GM12865 (cell line): ENCODE measurements at regions not wholly inside any gene's neighbourhood (a gene's known extent, or its start where the extent isn't known, plus 50 kb on each side); places are given as distances from the start of the nearest gene placed in this dataset.

ENCODE experiments used
- DNase-seq: peaks from one replicate; pipeline ENCODE4 v3.0.0; 2010; ENCODE audit warnings: low read depth
- H3K4me3 ChIP-seq: 2 replicates; pipeline ENCODE4 v1.5.1; 2011; ENCODE audit warnings: mild to moderate bottlenecking, low read depth, low read length, control low read depth
- TF ChIP-seq, protein P1 (sequence below): IDR thresholded peaks from 2 replicates; pipeline ENCODE4 v1.5.1; 2011; ENCODE audit warnings: low read length, control low read depth, low read depth, inconsistent platforms; ENCODE audit not compliant: insufficient read depth; ENCODE audit errors: missing control alignments

DNA sequence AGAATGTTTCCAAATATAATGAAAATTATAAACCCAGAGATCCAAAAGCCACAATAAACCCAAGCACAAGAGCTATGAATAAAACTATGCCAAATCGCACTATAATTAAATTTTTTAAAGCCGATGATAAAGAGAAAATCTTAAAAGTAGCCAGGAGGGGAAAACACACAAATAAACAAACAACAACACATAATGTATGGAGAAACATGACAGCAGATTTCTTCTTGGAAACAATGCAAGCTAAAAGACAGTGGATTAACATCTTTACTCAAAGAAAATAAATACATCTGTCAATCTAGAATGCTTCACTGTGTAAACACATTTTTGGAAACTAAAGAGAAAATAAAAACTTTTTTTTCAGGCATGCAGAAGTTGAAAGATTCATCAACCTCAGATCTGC, 53.0 kb upstream of the SMOX start:
- no peak for DNase-seq
- no peak overlapping the region for H3K4me3 ChIP-seq
- TF ChIP-seq, protein P1, sequence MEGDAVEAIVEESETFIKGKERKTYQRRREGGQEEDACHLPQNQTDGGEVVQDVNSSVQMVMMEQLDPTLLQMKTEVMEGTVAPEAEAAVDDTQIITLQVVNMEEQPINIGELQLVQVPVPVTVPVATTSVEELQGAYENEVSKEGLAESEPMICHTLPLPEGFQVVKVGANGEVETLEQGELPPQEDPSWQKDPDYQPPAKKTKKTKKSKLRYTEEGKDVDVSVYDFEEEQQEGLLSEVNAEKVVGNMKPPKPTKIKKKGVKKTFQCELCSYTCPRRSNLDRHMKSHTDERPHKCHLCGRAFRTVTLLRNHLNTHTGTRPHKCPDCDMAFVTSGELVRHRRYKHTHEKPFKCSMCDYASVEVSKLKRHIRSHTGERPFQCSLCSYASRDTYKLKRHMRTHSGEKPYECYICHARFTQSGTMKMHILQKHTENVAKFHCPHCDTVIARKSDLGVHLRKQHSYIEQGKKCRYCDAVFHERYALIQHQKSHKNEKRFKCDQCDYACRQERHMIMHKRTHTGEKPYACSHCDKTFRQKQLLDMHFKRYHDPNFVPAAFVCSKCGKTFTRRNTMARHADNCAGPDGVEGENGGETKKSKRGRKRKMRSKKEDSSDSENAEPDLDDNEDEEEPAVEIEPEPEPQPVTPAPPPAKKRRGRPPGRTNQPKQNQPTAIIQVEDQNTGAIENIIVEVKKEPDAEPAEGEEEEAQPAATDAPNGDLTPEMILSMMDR = no peak

- H3K4me3 ChIP-seq = no peak overlapping the region
- peak; percentile 46 for DNase-seq
- TF ChIP-seq, protein P1 = peak; percentile 76
Measured at GRCh38 chr20:4091490-4092479, 56.8 kb upstream of the SMOX start.

- H3K4me3 ChIP-seq = no peak overlapping the region
- TF ChIP-seq, protein P1 = no peak
- no peak for DNase-seq
Measured at GRCh38 chr20:4090756-4091489, 57.7 kb upstream of the SMOX start.

GRCh38 chr20:4089756-4090487, 58.7 kb upstream of the SMOX start:
- no peak overlapping the region for H3K4me3 ChIP-seq
- no peak for DNase-seq
- TF ChIP-seq, protein P1 = no peak

- TF ChIP-seq, protein P1 = no peak
Measured at GRCh38 chr20:4088766-4089165, 59.9 kb upstream of the SMOX start.

DNA sequence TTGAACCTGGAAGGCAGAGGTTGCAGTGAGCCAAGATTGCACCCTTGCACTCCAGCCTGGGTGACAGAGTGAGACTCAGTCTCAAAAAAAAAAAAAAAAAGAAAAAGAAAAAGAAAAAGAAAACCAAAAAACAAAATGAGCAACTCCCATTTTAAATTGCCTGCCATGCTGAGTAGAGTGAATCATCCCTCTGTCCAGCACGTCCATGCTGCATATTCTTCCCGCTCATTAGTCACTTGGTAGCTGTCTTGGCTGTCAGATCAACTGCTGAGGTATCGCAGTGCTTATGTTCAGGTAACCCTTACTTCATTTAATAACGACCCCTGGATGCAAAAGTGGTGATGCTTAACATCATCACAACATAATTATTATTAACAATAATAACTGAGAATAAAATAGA, 60.7 kb upstream of the SMOX start:
- no peak for DNase-seq
- H3K4me3 ChIP-seq = no peak overlapping the region
- TF ChIP-seq, protein P1 = no peak

More at GRCh38 chr20:4088766-4089165, 59.9 kb upstream of the SMOX start:
- no peak for DNase-seq
- H3K4me3 ChIP-seq = no peak overlapping the region
